NCI-H1436 (cell line): ENCODE measurements at regions not wholly inside any gene's neighbourhood (a gene's known extent, or its start where the extent isn't known, plus 50 kb on each side); places are given as distances from the start of the nearest gene placed in this dataset.

Experiments
- DNase-seq: peaks from one replicate; lab custom pipeline; 2025; lab: John Stamatoyannopoulos, UW

- no peak for DNase-seq
These were observed 321.5 kb downstream of the OTOL1 start for GRCh38 chr3:161818106-161818505.

GRCh38 chr3:161821591-161821990 is 325.0 kb downstream of the OTOL1 start:
- DNase-seq, result no peak

- no peak for DNase-seq
These were observed 325.7 kb downstream of the OTOL1 start for GRCh38 chr3:161822291-161822690.

GRCh38 chr3:161823910-161824309 is 327.3 kb downstream of the OTOL1 start:
- DNase-seq, result no peak

- no peak for DNase-seq
These were observed 341.4 kb downstream of the OTOL1 start for GRCh38 chr3:161838021-161838420.

GRCh38 chr3:161848376-161848775 is 351.8 kb downstream of the OTOL1 start:
- DNase-seq, result no peak

- DNase-seq, result no peak
These were observed 355.4 kb downstream of the OTOL1 start for GRCh38 chr3:161851941-161852566.

- DNase-seq, result no peak
These were observed 356.1 kb downstream of the OTOL1 start for GRCh38 chr3:161852744-161853143.

GRCh38 chr3:161854232-161854771 is 357.7 kb downstream of the OTOL1 start:
- DNase-seq, result no peak

GRCh38 chr3:161859057-161859456 is 362.4 kb downstream of the OTOL1 start:
- DNase-seq, result no peak

GRCh38 chr3:161859865-161860450 is 363.4 kb downstream of the OTOL1 start:
- no peak for DNase-seq

GRCh38 chr3:161863775-161864174 is 367.2 kb downstream of the OTOL1 start:
- DNase-seq, result no peak

GRCh38 chr3:161866176-161866575 is 369.6 kb downstream of the OTOL1 start:
- no peak for DNase-seq

GRCh38 chr3:161875483-161875882 is 378.9 kb downstream of the OTOL1 start:
- DNase-seq, result no peak

- DNase-seq, result no peak
These were observed 382.9 kb downstream of the OTOL1 start for GRCh38 chr3:161879470-161879869.

GRCh38 chr3:161884830-161885229 is 388.2 kb downstream of the OTOL1 start:
- DNase-seq, result no peak

- DNase-seq, result no peak
These were observed 393.6 kb downstream of the OTOL1 start for GRCh38 chr3:161890147-161890625.

- DNase-seq, result no peak
These were observed 397.4 kb downstream of the OTOL1 start for GRCh38 chr3:161893972-161894371.

GRCh38 chr3:161894657-161895056 is 398.0 kb downstream of the OTOL1 start:
- DNase-seq, result no peak

GRCh38 chr3:161905520-161906132 is 409.0 kb downstream of the OTOL1 start:
- DNase-seq, result no peak

- no peak for DNase-seq
These were observed 417.3 kb downstream of the OTOL1 start for GRCh38 chr3:161913786-161914389.

- no peak for DNase-seq
These were observed 418.3 kb downstream of the OTOL1 start for GRCh38 chr3:161914703-161915417.
